ENCODE measurements at regions not wholly inside any gene's neighbourhood (a gene's known extent, or its start where the extent isn't known, plus 50 kb on each side); places are given as distances from the start of the nearest gene placed in this dataset.

DNA sequence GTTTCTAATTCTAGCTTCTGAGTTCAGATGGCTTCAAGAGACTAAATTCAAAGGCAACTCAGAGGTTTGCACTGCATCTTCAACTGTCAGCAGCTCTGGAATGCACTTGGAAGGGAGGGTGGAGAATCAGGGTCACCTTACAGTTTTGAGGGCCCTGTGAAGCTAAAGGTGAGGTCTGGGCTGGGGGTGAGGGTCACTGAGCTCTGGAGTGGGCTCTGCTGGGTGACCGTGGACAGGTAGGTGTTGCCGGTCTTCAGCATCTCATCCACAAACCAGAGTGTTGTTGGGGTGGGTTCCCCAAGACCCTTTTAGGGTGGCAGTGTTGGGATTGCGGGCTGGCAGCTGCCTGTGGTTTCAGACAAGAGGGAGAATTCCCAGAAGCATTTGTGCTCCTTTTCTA, 70.1 kb upstream of the CXCR4 start:
- Mint-ChIP-seq H3K4me1 (ENCODE audit: low read depth) (no peaks in the 10 kb centered on the region), H3K36me3 (ENCODE audit: low read depth) (no peaks in the 10 kb centered on the region), H3K27ac (no peak overlapping the region), H3K27me3 (no peaks in the 10 kb centered on the region), H3K9me3 (no peaks in the 10 kb centered on the region), H3K4me3 (no peak overlapping the region)

GRCh38 chr2:136185981-136186776, 68.2 kb upstream of the CXCR4 start:
- Mint-ChIP-seq H3K36me3 (ENCODE audit: low read depth) (no peaks in the 10 kb centered on the region), H3K4me3 (no peak overlapping the region), H3K9me3 (no peaks in the 10 kb centered on the region), H3K4me1 (ENCODE audit: low read depth) (no peaks in the 10 kb centered on the region), H3K27ac (no peak overlapping the region), H3K27me3 (no peaks in the 10 kb centered on the region)

DNA sequence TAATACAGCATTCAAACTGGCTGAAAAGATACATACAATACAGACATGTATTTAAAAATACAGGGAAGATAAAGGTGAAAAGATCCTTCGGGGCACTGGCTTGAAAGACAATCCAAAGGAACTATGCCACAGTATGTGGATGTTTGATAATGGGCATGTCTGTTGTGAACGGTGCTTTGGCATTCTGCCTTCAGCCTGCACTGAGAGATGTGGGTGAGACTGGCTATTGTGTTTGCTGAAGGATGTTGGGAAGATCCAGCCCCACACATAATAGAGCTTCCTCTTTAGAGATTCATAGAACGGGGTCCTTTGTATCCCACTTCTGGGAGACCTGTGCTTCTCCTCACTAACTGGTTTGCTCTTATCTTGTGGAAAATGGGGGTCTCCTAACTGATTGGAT, 65.1 kb upstream of the CXCR4 start:
- H3K27ac Mint-ChIP-seq: no peak overlapping the region
- H3K9me3 Mint-ChIP-seq: no peaks in the 10 kb centered on the region
- no peak overlapping the region for H3K4me3 Mint-ChIP-seq
- no peaks in the 10 kb centered on the region for H3K36me3 Mint-ChIP-seq (ENCODE audit: low read depth)
- H3K27me3 Mint-ChIP-seq: no peaks in the 10 kb centered on the region
- H3K4me1 Mint-ChIP-seq (ENCODE audit: low read depth): peaks cover 6% of the 10 kb centered on the region

DNA sequence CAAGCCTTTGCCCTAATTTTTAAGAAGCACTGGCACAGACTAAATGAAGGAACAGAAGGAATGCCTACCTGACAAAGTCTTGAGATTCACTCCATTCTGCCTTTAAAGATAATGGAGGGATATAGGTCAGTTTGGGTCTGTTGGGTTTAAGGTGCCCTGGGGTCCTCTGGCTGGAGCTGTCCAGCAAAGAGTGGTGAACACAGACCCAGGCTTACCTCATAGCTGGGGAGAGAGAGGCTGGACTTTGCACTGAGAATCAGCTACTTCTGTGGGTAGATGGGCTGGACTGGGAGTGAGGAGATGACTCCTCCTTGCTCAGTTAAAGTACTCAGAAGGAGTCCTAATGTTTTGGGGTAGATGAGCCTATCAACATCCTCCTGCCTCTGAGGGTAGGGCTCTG, 64.4 kb upstream of the CXCR4 start:
- H3K4me3 Mint-ChIP-seq: no peak overlapping the region
- peak overlapping the region; percentile 3 for H3K27ac Mint-ChIP-seq

DNA sequence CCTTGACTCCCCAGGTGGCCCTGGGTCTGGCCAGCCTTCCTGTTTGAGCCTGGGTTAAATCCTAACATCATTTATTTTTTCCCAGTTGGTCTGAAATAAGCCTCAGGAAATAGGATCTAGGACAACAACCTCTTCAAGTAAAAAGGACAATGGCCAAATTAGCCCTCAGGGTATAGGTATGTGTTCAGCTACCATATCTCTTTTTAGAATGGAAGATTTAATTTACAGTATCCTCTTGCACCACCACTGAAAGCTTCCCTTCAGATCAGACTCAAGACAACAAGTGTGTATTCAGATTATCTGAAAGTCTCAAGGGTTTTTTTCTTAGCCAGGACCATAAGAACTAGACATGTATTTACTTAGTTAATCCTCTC, 61.6 kb upstream of the CXCR4 start:
- peaks cover 6% of the 10 kb centered on the region for H3K4me1 Mint-ChIP-seq (ENCODE audit: low read depth)
- no peaks in the 10 kb centered on the region for H3K27me3 Mint-ChIP-seq
- H3K36me3 Mint-ChIP-seq (ENCODE audit: low read depth): no peaks in the 10 kb centered on the region
- no peaks in the 10 kb centered on the region for H3K9me3 Mint-ChIP-seq
- H3K4me3 Mint-ChIP-seq: no peak overlapping the region
- H3K27ac Mint-ChIP-seq: no peak overlapping the region

More for the DNA sequence above, 64.4 kb upstream of the CXCR4 start:
- Mint-ChIP-seq H3K9me3 (no peaks in the 10 kb centered on the region), H3K27me3 (no peaks in the 10 kb centered on the region), H3K36me3 (ENCODE audit: low read depth) (no peaks in the 10 kb centered on the region), H3K4me1 (ENCODE audit: low read depth) (peaks cover 6% of the 10 kb centered on the region)

DNA sequence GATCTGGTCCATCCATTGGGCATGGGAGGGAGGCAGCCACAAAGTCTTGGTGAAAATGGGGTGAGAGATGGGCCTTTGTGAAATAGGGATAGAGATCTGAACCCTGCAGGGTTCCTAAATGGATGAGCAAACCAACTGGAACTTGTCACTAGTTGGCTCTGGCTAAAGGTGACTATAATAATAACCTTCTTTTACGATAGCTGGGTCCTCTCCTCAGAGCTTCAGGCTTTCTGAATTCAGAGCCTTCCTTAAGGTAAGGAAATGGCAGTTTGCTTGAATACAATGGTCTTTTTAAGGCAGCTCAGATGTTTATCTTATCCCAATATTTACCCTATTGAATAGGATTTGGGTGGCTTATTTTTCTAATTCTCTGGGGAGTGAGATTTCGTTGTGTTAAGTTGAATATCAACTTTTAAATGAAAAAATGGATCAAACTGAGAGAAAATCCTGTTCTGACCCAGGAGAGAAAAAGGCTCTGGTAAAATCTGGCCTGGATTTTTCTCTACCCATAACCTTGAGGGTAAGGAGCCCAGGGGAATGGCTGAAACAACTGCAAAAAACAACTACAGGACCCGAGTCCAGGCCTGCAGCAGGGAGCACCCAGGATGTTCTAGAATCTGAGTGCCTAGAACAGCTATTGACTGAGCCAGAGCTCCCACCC, 61.1 kb upstream of the CXCR4 start:
- Mint-ChIP-seq H3K27me3 (no peaks in the 10 kb centered on the region), H3K36me3 (ENCODE audit: low read depth) (no peaks in the 10 kb centered on the region), H3K27ac (no peak overlapping the region), H3K4me3 (no peak overlapping the region), H3K9me3 (no peaks in the 10 kb centered on the region), H3K4me1 (ENCODE audit: low read depth) (peaks cover 6% of the 10 kb centered on the region)

DNA sequence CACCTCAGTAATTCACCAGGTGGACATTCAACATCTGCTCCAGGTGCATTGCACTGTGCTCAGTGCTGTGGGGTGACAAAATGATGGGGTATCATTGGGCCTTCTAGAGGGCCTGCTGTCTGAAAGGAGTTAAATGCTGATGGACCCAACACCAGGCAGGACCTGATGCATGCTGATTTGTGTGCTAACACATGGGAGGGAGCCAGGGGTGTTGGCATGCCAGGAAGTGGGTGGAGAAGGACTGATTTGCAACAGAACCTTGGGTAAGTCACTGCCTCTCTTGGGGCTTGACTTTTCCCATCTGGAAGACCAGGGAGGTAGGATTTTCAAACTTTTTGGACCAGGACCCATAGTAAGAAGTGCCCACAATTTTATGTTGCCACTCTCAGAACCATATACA, 57.9 kb upstream of the CXCR4 start:
- no peaks in the 10 kb centered on the region for H3K36me3 Mint-ChIP-seq (ENCODE audit: low read depth)
- no peaks in the 10 kb centered on the region for H3K27me3 Mint-ChIP-seq
- peaks cover 21% of the 10 kb centered on the region for H3K4me1 Mint-ChIP-seq (ENCODE audit: low read depth)
- H3K9me3 Mint-ChIP-seq: peaks cover 3% of the 10 kb centered on the region
- H3K27ac Mint-ChIP-seq: no peak overlapping the region
- no peak overlapping the region for H3K4me3 Mint-ChIP-seq

GRCh38 chr2:136175466-136175865, 57.5 kb upstream of the CXCR4 start:
- Mint-ChIP-seq H3K27ac (no peak overlapping the region), H3K36me3 (ENCODE audit: low read depth) (no peaks in the 10 kb centered on the region), H3K27me3 (no peaks in the 10 kb centered on the region), H3K4me1 (ENCODE audit: low read depth) (peaks cover 23% of the 10 kb centered on the region), H3K9me3 (peaks cover 5% of the 10 kb centered on the region), H3K4me3 (no peak overlapping the region)

DNA sequence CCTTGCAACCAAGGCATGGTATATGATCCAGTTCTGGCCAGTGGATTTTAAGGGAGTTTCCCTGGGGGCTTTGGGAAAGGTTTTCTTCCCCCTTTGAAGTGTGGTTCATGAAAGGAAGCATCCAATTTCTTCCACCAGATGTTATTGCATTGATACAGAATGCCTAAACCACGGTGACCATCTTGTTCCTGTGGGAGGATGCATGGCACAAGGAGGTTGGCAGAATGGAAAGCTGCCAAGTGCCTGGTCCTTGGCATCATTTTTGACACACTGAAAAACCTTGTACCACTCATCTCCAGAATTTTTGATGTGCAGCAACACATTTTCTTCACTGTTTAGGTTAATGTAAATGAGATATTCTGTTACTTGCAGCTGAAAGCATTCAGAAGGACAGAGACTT, 55.2 kb upstream of the CXCR4 start:
- Mint-ChIP-seq H3K27me3 (no peaks in the 10 kb centered on the region), H3K36me3 (ENCODE audit: low read depth) (no peaks in the 10 kb centered on the region), H3K4me3 (no peak overlapping the region), H3K9me3 (peaks cover 5% of the 10 kb centered on the region), H3K27ac (no peak overlapping the region), H3K4me1 (ENCODE audit: low read depth) (peaks cover 16% of the 10 kb centered on the region)

DNA sequence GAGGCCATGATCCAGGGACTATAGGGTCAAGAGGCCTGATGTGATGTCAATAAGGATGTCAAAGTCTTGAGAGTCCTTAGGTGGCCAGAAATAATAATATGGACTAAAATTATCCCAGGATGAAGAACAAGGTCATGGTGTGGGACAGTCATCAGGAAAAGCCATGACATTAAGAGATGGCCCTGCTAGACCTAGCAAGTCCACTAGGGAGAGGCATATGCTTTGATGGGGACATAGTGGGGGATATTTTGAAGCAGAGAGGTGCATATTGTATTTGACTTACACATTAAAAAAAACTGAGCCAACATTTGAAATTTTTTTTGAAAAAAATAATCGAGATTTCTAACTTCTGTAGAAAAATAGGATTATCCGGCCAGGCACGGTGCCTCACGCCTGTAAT, 53.3 kb upstream of the CXCR4 start:
- H3K36me3 Mint-ChIP-seq (ENCODE audit: low read depth): no peaks in the 10 kb centered on the region
- no peak overlapping the region for H3K4me3 Mint-ChIP-seq
- peaks cover 5% of the 10 kb centered on the region for H3K9me3 Mint-ChIP-seq
- H3K27me3 Mint-ChIP-seq: no peaks in the 10 kb centered on the region
- H3K4me1 Mint-ChIP-seq (ENCODE audit: low read depth): peaks cover 16% of the 10 kb centered on the region
- H3K27ac Mint-ChIP-seq: no peak overlapping the region

- H3K4me3 Mint-ChIP-seq: no peak overlapping the region
- peaks cover 16% of the 10 kb centered on the region for H3K4me1 Mint-ChIP-seq (ENCODE audit: low read depth)
- H3K36me3 Mint-ChIP-seq (ENCODE audit: low read depth): no peaks in the 10 kb centered on the region
- no peak overlapping the region for H3K27ac Mint-ChIP-seq
- peaks cover 5% of the 10 kb centered on the region for H3K9me3 Mint-ChIP-seq
- H3K27me3 Mint-ChIP-seq: no peaks in the 10 kb centered on the region
Observed at GRCh38 chr2:136168720-136169119, 50.8 kb upstream of the CXCR4 start.

DNA sequence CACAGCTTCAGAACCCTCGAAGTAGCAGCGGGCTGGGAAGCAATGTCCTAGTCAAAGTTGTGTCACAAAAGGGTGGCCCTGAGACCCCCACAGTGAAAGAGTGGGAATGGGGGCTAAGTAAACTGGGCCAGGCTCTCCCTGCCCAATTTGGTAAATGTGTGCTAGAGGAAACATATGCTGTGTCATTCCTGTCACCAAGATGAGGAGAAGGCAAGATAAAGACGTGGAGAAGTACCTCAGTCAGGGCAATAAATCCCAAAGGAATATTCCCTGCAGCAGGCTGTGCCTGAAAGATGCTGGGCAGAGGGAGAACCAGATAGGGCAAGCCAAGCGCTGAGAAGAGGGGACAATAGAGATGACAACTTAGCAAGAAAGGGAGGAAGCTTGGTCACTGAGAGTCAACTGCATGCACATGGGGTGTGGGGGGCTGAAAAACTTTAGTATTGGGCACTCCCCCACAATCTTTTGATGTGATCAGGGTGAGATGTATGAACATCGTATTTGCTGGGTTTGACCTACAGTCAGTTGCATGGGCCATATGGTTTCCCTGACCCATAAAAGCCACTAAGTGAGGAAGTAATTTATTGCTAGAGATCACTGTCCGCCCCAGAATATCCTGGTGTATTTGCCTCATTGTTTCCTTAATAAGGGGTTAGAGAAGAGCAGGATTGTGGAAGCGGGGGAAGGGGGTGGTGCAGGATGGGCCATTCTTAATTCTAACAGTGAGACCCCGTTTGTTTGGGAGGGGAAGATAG, 49.9 kb upstream of the CXCR4 start:
- peaks cover 5% of the 10 kb centered on the region for H3K9me3 Mint-ChIP-seq
- H3K27me3 Mint-ChIP-seq: no peaks in the 10 kb centered on the region
- no peak overlapping the region for H3K4me3 Mint-ChIP-seq
- peaks cover 18% of the 10 kb centered on the region for H3K4me1 Mint-ChIP-seq (ENCODE audit: low read depth)
- no peaks in the 10 kb centered on the region for H3K36me3 Mint-ChIP-seq (ENCODE audit: low read depth)
- H3K27ac Mint-ChIP-seq: no peak overlapping the region
